ENCODE measurements at regions not wholly inside any gene's neighbourhood (a gene's known extent, or its start where the extent isn't known, plus 50 kb on each side); places are given as distances from the start of the nearest gene placed in this dataset.

- TF ChIP-seq CTCF (IDR thresholded peaks at IDR 0.05; ENCODE audit: low read depth, low read length) = no peak
- DNase-seq (ENCODE audit: extremely low read depth, low read depth) = no peak
These were observed 756.6 kb upstream of the GCFC2 start for GRCh38 chr2:76467326-76467725.

- DNase-seq (ENCODE audit: extremely low read depth, low read depth) = no peak
- no peak for TF ChIP-seq CTCF (IDR thresholded peaks at IDR 0.05; ENCODE audit: low read depth, low read length)
These were observed 753.6 kb upstream of the GCFC2 start for GRCh38 chr2:76464310-76464709.

- no peak for DNase-seq (ENCODE audit: extremely low read depth, low read depth)
- TF ChIP-seq CTCF (IDR thresholded peaks at IDR 0.05; ENCODE audit: low read depth, low read length) = no peak
These were observed 750.7 kb upstream of the GCFC2 start for GRCh38 chr2:76461431-76461830.

- no peak for DNase-seq (ENCODE audit: extremely low read depth, low read depth)
- no peak for TF ChIP-seq CTCF (IDR thresholded peaks at IDR 0.05; ENCODE audit: low read depth, low read length)
These were observed 745.2 kb upstream of the GCFC2 start for GRCh38 chr2:76455910-76456309.

GRCh38 chr2:76450024-76450475 is 739.3 kb upstream of the GCFC2 start:
- no peak for TF ChIP-seq CTCF (IDR thresholded peaks at IDR 0.05; ENCODE audit: low read depth, low read length)
- DNase-seq (ENCODE audit: extremely low read depth, low read depth) = no peak

GRCh38 chr2:76448956-76449355 is 738.2 kb upstream of the GCFC2 start:
- DNase-seq (ENCODE audit: extremely low read depth, low read depth) = no peak
- TF ChIP-seq CTCF (IDR thresholded peaks at IDR 0.05; ENCODE audit: low read depth, low read length) = no peak

- DNase-seq (ENCODE audit: extremely low read depth, low read depth) = no peak
- no peak for TF ChIP-seq CTCF (IDR thresholded peaks at IDR 0.05; ENCODE audit: low read depth, low read length)
These were observed 736.6 kb upstream of the GCFC2 start for GRCh38 chr2:76447294-76447693.
